GM13976 (cell line): ENCODE measurements at regions not wholly inside any gene's neighbourhood (a gene's known extent, or its start where the extent isn't known, plus 50 kb on each side); places are given as distances from the start of the nearest gene placed in this dataset.
"Not testable (repeated sequence)": the region's sequence is repeated elsewhere in the genome, so short reads cannot be mapped to it uniquely, and the experiment has no call there.

Source experiments
- DNase-seq: peaks from one replicate; pipeline ENCODE4 v3.0.0; 2012; ENCODE audit warnings: low spot score
- CTCF ChIP-seq: IDR thresholded peaks from 2 replicates; pipeline ENCODE4 v1.5.1; 2012; ENCODE audit warnings: borderline replicate concordance, mild to moderate bottlenecking; ENCODE audit not compliant: insufficient read depth; ENCODE audit errors: extremely low read depth, missing control alignments, control extremely low read depth
- in situ Hi-C: fragments of 300-500 bp; cut with MboI; formaldehyde crosslinking; loops from one replicate; pipeline ENCODE4 v1.12.0; 2022; ENCODE audit warnings: low sequenced_read_pairs, mixed read lengths, inconsistent platforms; ENCODE audit not compliant: unreplicated experiment

- DNase-seq, in situ Hi-C loops: not testable (repeated sequence)
These were observed 61.3 kb downstream of the SYF2 start for GRCh38 chr1:25171013-25171412.

- no peak for TF ChIP-seq CTCF
- DNase-seq, result no peak
- in situ Hi-C loops, result no loop called here
These were observed 61.9 kb downstream of the SYF2 start for GRCh38 chr1:25170439-25170838.

- no peak for DNase-seq
- TF ChIP-seq CTCF, result no peak
- in situ Hi-C loops, result no loop called here
These were observed 62.7 kb downstream of the SYF2 start for GRCh38 chr1:25169610-25170009.

GRCh38 chr1:25169168-25169567 lies 63.1 kb downstream of the SYF2 start:
- in situ Hi-C loops, result no loop called here
- TF ChIP-seq CTCF, result no peak
- no peak for DNase-seq

- DNase-seq, result no peak
- in situ Hi-C loops, result no loop called here
- TF ChIP-seq CTCF, result no peak
These were observed 63.9 kb downstream of the SYF2 start for GRCh38 chr1:25168193-25169071.

GRCh38 chr1:25167269-25168192 lies 64.8 kb downstream of the SYF2 start:
- TF ChIP-seq CTCF, result no peak
- in situ Hi-C loops, result no loop called here
- DNase-seq, result no peak

- DNase-seq, result no peak
- in situ Hi-C loops, result no loop called here
- TF ChIP-seq CTCF, result no peak
These were observed 65.5 kb downstream of the SYF2 start for GRCh38 chr1:25166847-25167246.
